ENCODE measurements at regions not wholly inside any gene's neighbourhood (a gene's known extent, or its start where the extent isn't known, plus 50 kb on each side); places are given as distances from the start of the nearest gene placed in this dataset.
"Not testable (repeated sequence)": the region's sequence is repeated elsewhere in the genome, so short reads cannot be mapped to it uniquely, and the experiment has no call there.

- no peak for ATAC-seq
- intact Hi-C loops (cut with DNase I), result no loop called here
- no peak for DNase-seq (ENCODE audit: low spot score)
These were observed 456.2 kb downstream of the FAT4 start for GRCh38 chr4:125770814-125771398.

GRCh38 chr4:125772680-125773079 lies 457.9 kb downstream of the FAT4 start:
- ATAC-seq (no peak), DNase-seq (ENCODE audit: low spot score) (no peak)
- intact Hi-C loops (cut with DNase I), result no loop called here

- ATAC-seq (no peak), DNase-seq (ENCODE audit: low spot score) (no peak)
- intact Hi-C loops (cut with DNase I), result no loop called here
These were observed 458.7 kb downstream of the FAT4 start for GRCh38 chr4:125773502-125773901.

GRCh38 chr4:125773931-125774330 lies 459.2 kb downstream of the FAT4 start:
- ATAC-seq (no peak), DNase-seq (ENCODE audit: low spot score) (no peak)
- intact Hi-C loops (cut with DNase I), result no loop called here

GRCh38 chr4:125776146-125776545 lies 461.4 kb downstream of the FAT4 start:
- ATAC-seq (no peak), DNase-seq (ENCODE audit: low spot score) (no peak)
- intact Hi-C loops (cut with DNase I), result no loop called here

GRCh38 chr4:125780164-125780563 lies 465.4 kb downstream of the FAT4 start:
- DNase-seq (ENCODE audit: low spot score) (no peak), ATAC-seq (peak; percentile 46)
- intact Hi-C loops (cut with DNase I), result no loop called here

- intact Hi-C loops (cut with DNase I), result no loop called here
- DNase-seq (ENCODE audit: low spot score), result no peak
- ATAC-seq, result no peak
These were observed 466.0 kb downstream of the FAT4 start for GRCh38 chr4:125780747-125781146.

GRCh38 chr4:125781651-125782050 lies 466.9 kb downstream of the FAT4 start:
- intact Hi-C loops (cut with DNase I), result no loop called here
- DNase-seq (ENCODE audit: low spot score), result no peak
- ATAC-seq, result no peak

- no peak for DNase-seq (ENCODE audit: low spot score)
- intact Hi-C loops (cut with DNase I), result no loop called here
- ATAC-seq, result no peak
These were observed 470.0 kb downstream of the FAT4 start for GRCh38 chr4:125784741-125785140.

- ATAC-seq (no peak), DNase-seq (ENCODE audit: low spot score) (no peak)
- intact Hi-C loops (cut with DNase I), result no loop called here
These were observed 473.0 kb downstream of the FAT4 start for GRCh38 chr4:125787707-125788106.

- no peak for DNase-seq (ENCODE audit: low spot score)
- ATAC-seq, result no peak
- intact Hi-C loops (cut with DNase I), result no loop called here
These were observed 474.3 kb downstream of the FAT4 start for GRCh38 chr4:125789023-125789422.

- no peak for ATAC-seq
- intact Hi-C loops (cut with DNase I), result no loop called here
- no peak for DNase-seq (ENCODE audit: low spot score)
These were observed 477.1 kb downstream of the FAT4 start for GRCh38 chr4:125791896-125792295.

GRCh38 chr4:125794989-125795388 lies 480.2 kb downstream of the FAT4 start:
- intact Hi-C loops (cut with DNase I), result no loop called here
- no peak for ATAC-seq
- no peak for DNase-seq (ENCODE audit: low spot score)

GRCh38 chr4:125796138-125796537 lies 481.4 kb downstream of the FAT4 start:
- intact Hi-C loops (cut with DNase I), result no loop called here
- ATAC-seq (no peak), DNase-seq (ENCODE audit: low spot score) (no peak)

- DNase-seq (ENCODE audit: low spot score); intact Hi-C loops (cut with DNase I); ATAC-seq: not testable (repeated sequence)
These were observed 482.9 kb downstream of the FAT4 start for GRCh38 chr4:125797621-125798020.

- ATAC-seq, result no peak
- intact Hi-C loops (cut with DNase I), result no loop called here
- DNase-seq (ENCODE audit: low spot score), result no peak
These were observed 486.6 kb downstream of the FAT4 start for GRCh38 chr4:125801373-125801772.

GRCh38 chr4:125801924-125802323 lies 487.2 kb downstream of the FAT4 start:
- ATAC-seq, result no peak

GRCh38 chr4:125808022-125808421 lies 493.3 kb downstream of the FAT4 start:
- ATAC-seq (no peak), DNase-seq (ENCODE audit: low spot score) (no peak)
- intact Hi-C loops (cut with DNase I), result no loop called here

More at GRCh38 chr4:125801924-125802323, 487.2 kb downstream of the FAT4 start:
- DNase-seq (ENCODE audit: low spot score), result no peak
- intact Hi-C loops (cut with DNase I), result no loop called here

- DNase-seq (ENCODE audit: low spot score) (no peak), ATAC-seq (no peak)
- intact Hi-C loops (cut with DNase I), result no loop called here
These were observed 493.8 kb downstream of the FAT4 start for GRCh38 chr4:125808570-125808969.

- no peak for ATAC-seq
- no peak for DNase-seq (ENCODE audit: low spot score)
- intact Hi-C loops (cut with DNase I), result no loop called here
These were observed 497.1 kb downstream of the FAT4 start for GRCh38 chr4:125811892-125812291.

GRCh38 chr4:125826801-125827695 lies 512.3 kb downstream of the FAT4 start:
- intact Hi-C loops (cut with DNase I), result no loop called here
- ATAC-seq, result no peak
- no peak for DNase-seq (ENCODE audit: low spot score)

Data from sciatic nerve (tissue), 2 donors.